IMR-90 (cell line): ENCODE measurements at regions not wholly inside any gene's neighbourhood (a gene's known extent, or its start where the extent isn't known, plus 50 kb on each side); places are given as distances from the start of the nearest gene placed in this dataset.

ENCODE experiments used
- ATAC-seq: fragments of 200-7000 bp; cut with Tn5 transposase; 2 replicates; pipeline ENCODE4 v1.9.1; 2020; ENCODE audit warnings: low read depth, mild to moderate bottlenecking, moderate library complexity
- BruUV-seq: library from RNA; stranded (reverse); fragments of 400-500 nt; replicated peaks from 2 replicates; lab custom pipeline; 2021; lab: Mats Ljungman, UMichigan
- CTCF ChIA-PET: fragments of 300-600 bp; formaldehyde crosslinking; extraction: SDS; loops from one replicate; lab custom pipeline; 2021; ENCODE audit warnings: antibody characterized with exemption; lab: Yijun Ruan, JAX
- POLR2A ChIA-PET: fragments of 300-600 bp; sonication (Branson Sonifier 250); formaldehyde crosslinking; loops from one replicate; lab custom pipeline; 2022; ENCODE audit warnings: antibody characterized with exemption; ENCODE audit not compliant: unreplicated experiment; lab: Charles Lee
- DNase-seq: peaks from one replicate; pipeline ENCODE4 v3.0.0; 2013
- H2AFZ ChIP-seq: replicated peaks from 2 replicates; pipeline ENCODE3; 2013; ENCODE audit warnings: low read length, mild to moderate bottlenecking; ENCODE audit not compliant: poor library complexity
- H2AK5ac ChIP-seq: 2 replicates; pipeline ENCODE4 v1.6.1; 2013; ENCODE audit warnings: low read depth, low read length, inconsistent platforms
- H2AK9ac ChIP-seq: replicated peaks from 2 replicates; pipeline ENCODE3; 2013; ENCODE audit warnings: mild to moderate bottlenecking, low read depth, low read length, moderate library complexity; ENCODE audit not compliant: poor library complexity
- H2BK120ac ChIP-seq: 2 replicates; pipeline ENCODE4 v1.6.1; 2013; ENCODE audit warnings: low read depth, low read length, inconsistent platforms
- H2BK15ac ChIP-seq: 3 replicates; pipeline ENCODE4 v1.6.1; 2013; ENCODE audit warnings: low read depth, low read length, inconsistent platforms
- H2BK20ac ChIP-seq: 2 replicates; pipeline ENCODE4 v1.6.1; 2013; ENCODE audit warnings: low read depth, mild to moderate bottlenecking, inconsistent platforms, low read length, moderate library complexity
- H2BK5ac ChIP-seq: 2 replicates; pipeline ENCODE4 v1.6.1; 2013; ENCODE audit warnings: mild to moderate bottlenecking, low read depth, low read length, inconsistent platforms; ENCODE audit not compliant: poor library complexity, severe bottlenecking
- H3K14ac ChIP-seq: replicated peaks from 2 replicates; pipeline ENCODE4 v1.6.1; 2013; ENCODE audit warnings: low read depth, low read length, inconsistent platforms
- H3K18ac ChIP-seq: 2 replicates; pipeline ENCODE4 v1.6.1; 2013; ENCODE audit warnings: low read depth, low read length, control low read depth
- H3K23ac ChIP-seq: 2 replicates; pipeline ENCODE4 v1.6.1; 2013; ENCODE audit warnings: low read depth, low read length, inconsistent platforms
- H3K27ac ChIP-seq: 2 replicates; pipeline ENCODE4 v1.5.1; 2013; ENCODE audit warnings: mild to moderate bottlenecking, control low read depth, low read length; ENCODE audit not compliant: insufficient read depth
- H3K27me3 ChIP-seq: 2 replicates; pipeline ENCODE4 v1.6.1; 2013; ENCODE audit warnings: low read length; ENCODE audit not compliant: control insufficient read depth, insufficient read depth
- H3K36me3 ChIP-seq: 2 replicates; pipeline ENCODE4 v1.6.1; 2013; ENCODE audit warnings: low read length, mixed read lengths; ENCODE audit not compliant: control insufficient read depth, insufficient read depth
- H3K4ac ChIP-seq: 2 replicates; pipeline ENCODE4 v1.6.1; 2013; ENCODE audit warnings: low read depth, low read length, inconsistent platforms
- H3K4me1 ChIP-seq: 2 replicates; pipeline ENCODE4 v1.6.1; 2013; ENCODE audit warnings: low read length, mixed read lengths; ENCODE audit not compliant: control insufficient read depth, insufficient read depth
- H3K4me2 ChIP-seq: 2 replicates; pipeline ENCODE4 v1.6.1; 2013; ENCODE audit warnings: low read depth, mild to moderate bottlenecking, control low read depth, low read length, moderate library complexity
- H3K4me3 ChIP-seq: 2 replicates; pipeline ENCODE4 v1.5.1; 2013; ENCODE audit warnings: low read depth, mild to moderate bottlenecking, control low read depth, low read length, moderate library complexity; ENCODE audit not compliant: insufficient read depth
- H3K56ac ChIP-seq: 2 replicates; pipeline ENCODE4 v1.6.1; 2013; ENCODE audit warnings: low read length, inconsistent platforms; ENCODE audit not compliant: insufficient read depth; ENCODE audit errors: extremely low read depth
- H3K79me1 ChIP-seq, 2 experiments: 2 replicates each; pipeline ENCODE4 v1.6.1; 2013; ENCODE audit warnings: low read length in 2 of 2, inconsistent platforms in 1 of 2, low read depth in 1 of 2
- H3K9ac ChIP-seq: 2 replicates; pipeline ENCODE4 v1.6.1; 2013; ENCODE audit warnings: low read depth, low read length, control low read depth
- H3K9me1 ChIP-seq: 2 replicates; pipeline ENCODE4 v1.6.1; 2013; ENCODE audit warnings: low read length, inconsistent platforms; ENCODE audit not compliant: insufficient read depth
- H3K9me3 ChIP-seq: 2 replicates; pipeline ENCODE4 v1.6.1; 2013; ENCODE audit warnings: low read length; ENCODE audit not compliant: control insufficient read depth, insufficient read depth
- H4K20me1 ChIP-seq: 2 replicates; pipeline ENCODE4 v1.6.1; 2013; ENCODE audit warnings: low read length, inconsistent platforms; ENCODE audit not compliant: insufficient read depth
- H4K5ac ChIP-seq: 2 replicates; pipeline ENCODE4 v1.6.1; 2013; ENCODE audit warnings: mild to moderate bottlenecking, low read depth, low read length, control low read depth
- H4K8ac ChIP-seq, 2 experiments: 2 replicates each; pipeline ENCODE4 v1.6.1; 2013; ENCODE audit warnings: low read depth in 2 of 2, low read length in 2 of 2, control low read depth in 1 of 2, inconsistent platforms in 1 of 2
- H4K91ac ChIP-seq: 2 replicates; pipeline ENCODE4 v1.6.1; 2013; ENCODE audit warnings: low read depth, low read length, inconsistent platforms; ENCODE audit not compliant: insufficient read depth
- BHLHE40 ChIP-seq: fragments of 150-350 bp; IDR thresholded peaks from 2 replicates; pipeline ENCODE4 v1.6.1; 2016; ENCODE audit warnings: mild to moderate bottlenecking, low read depth, low read length
- CEBPB ChIP-seq: IDR thresholded peaks from 2 replicates; pipeline ENCODE4 v1.6.1; 2012; ENCODE audit warnings: low read depth, low read length, improper control_type of control experiment
- MAFK ChIP-seq: IDR thresholded peaks from 2 replicates; pipeline ENCODE4 v1.6.1; 2012; ENCODE audit warnings: low read depth, low read length, improper control_type of control experiment
- MAZ ChIP-seq: IDR thresholded peaks from 2 replicates; pipeline ENCODE4 v1.6.1; 2012; ENCODE audit warnings: low read depth, mild to moderate bottlenecking, low read length, improper control_type of control experiment, moderate library complexity, borderline replicate concordance
- RFX5 ChIP-seq: IDR thresholded peaks from 2 replicates; pipeline ENCODE4 v1.8.0; 2012; ENCODE audit warnings: low read depth, mild to moderate bottlenecking, low read length, moderate library complexity
- USF2 ChIP-seq: fragments of 150-350 bp; IDR thresholded peaks from 2 replicates; pipeline ENCODE4 v1.6.1; 2017; ENCODE audit warnings: mild to moderate bottlenecking, antibody characterized with exemption, low read length, low read depth
- WGBS, 2 experiments: methylation state at CpG; one replicate each; pipeline versions ENCODE4 v1.1.5 to v1.1.7; 2013; ENCODE audit warnings: missing lambda C conversion rate in 2 of 2; ENCODE audit not compliant: insufficient read length in 1 of 2; ENCODE audit errors: extremely low coverage in 2 of 2; 5-methylcytosine and 5-hydroxymethylcytosine counted together
- dilution Hi-C: fragments of 300-500 bp; cut with HindIII; formaldehyde crosslinking; loops from one replicate; pipeline ENCODE4 v1.14.3; 2018; ENCODE audit warnings: low sequenced_read_pairs; ENCODE audit not compliant: unreplicated experiment
- in situ Hi-C: fragments of 300-500 bp; cut with MboI; formaldehyde crosslinking; loops from 3 replicates; pipeline ENCODE4 v1.14.3; 2019; ENCODE audit warnings: low sequenced_read_pairs, inconsistent platforms, mixed read lengths
- intact Hi-C: fragments of 100-400 bp; cut with micrococcal nuclease; formaldehyde crosslinking; loops from 2 replicates; pipeline ENCODE4 v1.10.0; 2022

GRCh38 chr20:55173601-55174000, 698.2 kb downstream of the DOK5 start:
- Histone ChIP-seq H4K20me1 (no peaks in the 10 kb centered on the region), H3K18ac (no peak overlapping the region), H2BK15ac (no peak overlapping the region), H3K9ac (no peak overlapping the region), H3K79me1 (no peaks in the 10 kb centered on the region), H2AK9ac (no peak overlapping the region), H3K23ac (no peak overlapping the region), H4K91ac (no peak overlapping the region), H3K36me3 (no peaks in the 10 kb centered on the region), H2BK20ac (no peak overlapping the region), H2AK5ac (no peak overlapping the region), H4K8ac (no peak overlapping the region), H3K27me3 (no peaks in the 10 kb centered on the region), H4K5ac (no peak overlapping the region), H3K4me1 (no peaks in the 10 kb centered on the region), H2BK5ac (no peak overlapping the region), H3K9me1 (no peaks in the 10 kb centered on the region), H3K4me3 (no peak overlapping the region), H3K56ac (no peak overlapping the region), H2AFZ (no peak overlapping the region), H2BK120ac (no peak overlapping the region), H3K4me2 (no peak overlapping the region), H3K4ac (no peak overlapping the region), H3K9me3 (peaks cover 4% of the 10 kb centered on the region), H3K27ac (no peak overlapping the region), H3K14ac (no peak overlapping the region)
- TF ChIP-seq BHLHE40: no peak
- TF ChIP-seq USF2: no peak
- TF ChIP-seq CEBPB: no peak
- TF ChIP-seq MAZ: no peak
- TF ChIP-seq RFX5: no peak
- no peak for TF ChIP-seq MAFK
- DNase-seq (no peak), ATAC-seq (no peak)
- ChIA-PET CTCF (no interaction called here), POLR2A (no interaction called here)
- dilution Hi-C loops: no loop called here
- BruUV-seq: no TSS peak
- WGBS, 2 experiments: no CpG with 5 or more reads among the region's 1 CpG
- intact Hi-C loops: no loop called here
- in situ Hi-C loops: no loop called here
